CD14-positive monocyte (primary cell): ENCODE measurements at regions not wholly inside any gene's neighbourhood (a gene's known extent, or its start where the extent isn't known, plus 50 kb on each side); places are given as distances from the start of the nearest gene placed in this dataset.

Source experiments
- DNase-seq, 3 donors: peaks; one replicate each; pipeline ENCODE4 v3.0.0-alpha.2; 2011 to 2022
- H2AFZ ChIP-seq: 2 replicates; pipeline ENCODE4 v1.6.0; 2012; ENCODE audit warnings: mild to moderate bottlenecking, low read depth, low read length, inconsistent platforms; ENCODE audit not compliant: insufficient read depth, poor library complexity, severe bottlenecking
- H3K27ac ChIP-seq, 2 donors: 1 replicate in 1 of 2; 2 replicates in 1 of 2; pipeline ENCODE4 v1.5.1; 2012 to 2013; ENCODE audit warnings: low read length in 2 of 2, control low read depth in 1 of 2, inconsistent platforms in 1 of 2, low read depth in 1 of 2, mild to moderate bottlenecking in 1 of 2
- H3K27me3 ChIP-seq, 2 donors: one replicate each; pipeline versions ENCODE4 v1.6.0 to v1.6.1; 2011 to 2013; ENCODE audit warnings: low read length in 2 of 2; ENCODE audit not compliant: control insufficient read depth in 2 of 2, insufficient read depth in 2 of 2
- H3K36me3 ChIP-seq, 2 donors: replicated peaks in 1 of 2; 1 replicate in 1 of 2; 2 replicates in 1 of 2; pipeline versions ENCODE4 v1.5.1 to v1.6.1; 2012 to 2013; ENCODE audit warnings: low read length in 2 of 2, control low read depth in 1 of 2, inconsistent platforms in 1 of 2, mild to moderate bottlenecking in 1 of 2; ENCODE audit not compliant: insufficient read depth in 2 of 2, control insufficient read depth in 1 of 2
- H3K4me1 ChIP-seq, 2 donors: 1 replicate in 1 of 2; 2 replicates in 1 of 2; pipeline versions ENCODE4 v1.5.1 to v1.6.1; 2012 to 2013; ENCODE audit warnings: low read length in 2 of 2, control low read depth in 1 of 2, inconsistent platforms in 1 of 2, mild to moderate bottlenecking in 1 of 2, moderate library complexity in 1 of 2; ENCODE audit not compliant: insufficient read depth in 2 of 2, control insufficient read depth in 1 of 2
- H3K4me2 ChIP-seq: replicated peaks from 2 replicates; pipeline ENCODE3; 2012; ENCODE audit warnings: low read length, moderate library complexity, mild to moderate bottlenecking; ENCODE audit not compliant: poor library complexity, severe bottlenecking; ENCODE audit errors: extremely low read depth
- H3K4me3 ChIP-seq, 3 experiments: fragments of 200-600 bp in 1 of 3; sonication (generic) in 1 of 3; replicated peaks in 1 of 3; 1 replicate in 2 of 3; 2 replicates in 1 of 3; pipeline ENCODE4 v1.5.1; 2011 to 2013; ENCODE audit warnings: low read length in 3 of 3, mild to moderate bottlenecking in 3 of 3, control low read depth in 2 of 3, low read depth in 2 of 3, inconsistent platforms in 1 of 3, moderate library complexity in 1 of 3
- H3K79me2 ChIP-seq: 2 replicates; pipeline ENCODE4 v1.6.0; 2012; ENCODE audit warnings: mild to moderate bottlenecking, control low read depth, inconsistent platforms, low read length, moderate library complexity; ENCODE audit not compliant: insufficient read depth
- H3K9ac ChIP-seq: 2 replicates; pipeline ENCODE4 v1.6.0; 2017; ENCODE audit warnings: low read length, mild to moderate bottlenecking; ENCODE audit not compliant: insufficient read depth, poor library complexity, severe bottlenecking
- H3K9me3 ChIP-seq, 2 donors: replicated peaks in 1 of 2; 1 replicate in 1 of 2; 2 replicates in 1 of 2; pipeline versions ENCODE4 v1.5.1 to v1.6.1; 2012 to 2013; ENCODE audit warnings: low read length in 2 of 2, control low read depth in 1 of 2; ENCODE audit not compliant: control insufficient read depth in 1 of 2, insufficient read depth in 1 of 2
- H4K20me1 ChIP-seq: 2 replicates; pipeline ENCODE4 v1.6.0; 2012; ENCODE audit warnings: mild to moderate bottlenecking, low read length, control low read depth, moderate library complexity; ENCODE audit not compliant: insufficient read depth
- H3K27ac Mint-ChIP-seq, 7 donors: one replicate each; pipeline ENCODE4 v1.8.0; 2020; ENCODE audit warnings: mild to moderate bottlenecking in 7 of 7, mixed read lengths in 7 of 7, moderate library complexity in 6 of 7, inconsistent platforms in 2 of 7
- H3K27me3 Mint-ChIP-seq, 3 donors: one replicate each; pipeline ENCODE4 v1.8.0; 2021 to 2022; ENCODE audit warnings: low read depth in 3 of 3, mild to moderate bottlenecking in 3 of 3, mixed read lengths in 3 of 3, moderate library complexity in 3 of 3, inconsistent platforms in 1 of 3
- H3K36me3 Mint-ChIP-seq, 2 donors: one replicate each; pipeline ENCODE4 v1.8.0; 2020; ENCODE audit warnings: mixed read lengths in 2 of 2, inconsistent platforms in 1 of 2, mild to moderate bottlenecking in 1 of 2
- H3K4me1 Mint-ChIP-seq: one replicate; pipeline ENCODE4 v1.8.0; 2020; ENCODE audit warnings: mild to moderate bottlenecking, mixed read lengths
- H3K4me3 Mint-ChIP-seq, 2 donors: one replicate each; pipeline ENCODE4 v1.8.0; 2020; ENCODE audit warnings: mild to moderate bottlenecking in 2 of 2, mixed read lengths in 2 of 2, moderate library complexity in 1 of 2
- H3K9me3 Mint-ChIP-seq, 7 donors: one replicate each; pipeline ENCODE4 v1.8.0; 2020 to 2022; ENCODE audit warnings: mixed read lengths in 7 of 7, mild to moderate bottlenecking in 6 of 7, moderate library complexity in 6 of 7, inconsistent platforms in 2 of 7
- CTCF ChIP-seq: fragments of 200-600 bp; IDR thresholded peaks from one replicate; pipeline ENCODE4 v1.8.0; 2022; ENCODE audit warnings: antibody characterized with exemption, mild to moderate bottlenecking
- WGBS: methylation state at CpG from one replicate; pipeline ENCODE4 v1.1.5; 2013; ENCODE audit warnings: missing lambda C conversion rate; ENCODE audit not compliant: insufficient coverage; 5-methylcytosine and 5-hydroxymethylcytosine counted together
- intact Hi-C, 2 donors: fragments of 100-400 bp; cut with micrococcal nuclease; formaldehyde crosslinking; loops; one replicate each; pipeline versions ENCODE4 v1.15.0 to v1.15.1; 2023

- H3K36me3 ChIP-seq, result no peaks in the 10 kb centered on the region
- no peak overlapping the region for H3K4me3 Mint-ChIP-seq
- H3K4me3 ChIP-seq, result no peak overlapping the region
- H3K9ac ChIP-seq, result no peak overlapping the region
- no peak for DNase-seq
- WGBS, result 88% methylated on average over 6 of the region's 6 CpGs
- no peaks in the 10 kb centered on the region for H3K4me1 ChIP-seq
- H4K20me1 ChIP-seq, result no peaks in the 10 kb centered on the region
- no peaks in the 10 kb centered on the region for H3K4me1 Mint-ChIP-seq
- H2AFZ ChIP-seq, result no peak overlapping the region
- peaks cover 0 to under 1% of the 10 kb centered on the region in 2 donors for H3K27me3 ChIP-seq
- no peaks in the 10 kb centered on the region for H3K79me2 ChIP-seq
- H3K27ac Mint-ChIP-seq, result no peak overlapping the region
- intact Hi-C loops, result no loop called here
- H3K27me3 Mint-ChIP-seq, result peaks cover 2 to 4% (median 2%) of the 10 kb centered on the region in 3 donors
- no peak for TF ChIP-seq CTCF
- H3K9me3 ChIP-seq, result no peaks in the 10 kb centered on the region
- peaks cover 0 to 2% (median 0%) of the 10 kb centered on the region in 7 donors for H3K9me3 Mint-ChIP-seq
- no peak overlapping the region for H3K4me2 ChIP-seq
- no peak overlapping the region for H3K27ac ChIP-seq
- no peaks in the 10 kb centered on the region for H3K36me3 Mint-ChIP-seq
Observed at GRCh38 chr4:55248756-55249155, 97.3 kb upstream of the SRD5A3 start.

DNA sequence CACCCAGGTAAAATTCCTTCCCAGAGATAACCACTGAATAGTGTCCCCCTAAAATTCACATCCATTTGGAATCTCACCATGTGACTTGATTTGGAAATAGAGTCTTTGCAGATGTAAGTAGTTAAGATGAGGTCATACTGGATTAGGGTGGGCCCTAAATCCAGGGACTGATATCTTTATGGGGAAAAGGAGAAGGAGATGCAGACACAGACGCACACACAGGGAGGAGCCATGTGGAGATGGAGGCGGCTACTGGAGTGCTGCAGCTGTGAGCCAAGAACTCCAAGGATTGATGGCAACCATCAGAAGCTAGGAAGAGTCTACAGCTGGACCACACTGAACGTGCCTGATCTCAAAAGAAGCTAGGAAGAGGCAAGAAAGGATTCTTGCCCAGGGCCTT is 96.6 kb upstream of the SRD5A3 start:
- no peak for TF ChIP-seq CTCF
- intact Hi-C loops, result no loop called here
- H3K9ac ChIP-seq, result no peak overlapping the region
- Mint-ChIP-seq H3K36me3 (no peaks in the 10 kb centered on the region), H3K27me3 (peaks cover 2 to 4% (median 3%) of the 10 kb centered on the region in 3 donors), H3K4me3 (no peak overlapping the region), H3K9me3 (peaks cover 0 to 2% (median 0%) of the 10 kb centered on the region in 7 donors), H3K4me1 (no peaks in the 10 kb centered on the region), H3K27ac (no peak overlapping the region)
- H3K36me3 ChIP-seq, result no peaks in the 10 kb centered on the region
- H3K9me3 ChIP-seq, result no peaks in the 10 kb centered on the region
- H3K4me1 ChIP-seq, result no peaks in the 10 kb centered on the region
- DNase-seq, result no peak
- H4K20me1 ChIP-seq, result no peaks in the 10 kb centered on the region
- H2AFZ ChIP-seq, result no peak overlapping the region
- no peak overlapping the region for H3K4me2 ChIP-seq
- H3K27me3 ChIP-seq, result no peaks in the 10 kb centered on the region
- no peak overlapping the region for H3K4me3 ChIP-seq
- H3K27ac ChIP-seq, result no peak overlapping the region
- H3K79me2 ChIP-seq, result no peaks in the 10 kb centered on the region
- 94% methylated on average over 3 of the region's 3 CpGs for WGBS
